ENCODE measurements at regions not wholly inside any gene's neighbourhood (a gene's known extent, or its start where the extent isn't known, plus 50 kb on each side); places are given as distances from the start of the nearest gene placed in this dataset.

DNA sequence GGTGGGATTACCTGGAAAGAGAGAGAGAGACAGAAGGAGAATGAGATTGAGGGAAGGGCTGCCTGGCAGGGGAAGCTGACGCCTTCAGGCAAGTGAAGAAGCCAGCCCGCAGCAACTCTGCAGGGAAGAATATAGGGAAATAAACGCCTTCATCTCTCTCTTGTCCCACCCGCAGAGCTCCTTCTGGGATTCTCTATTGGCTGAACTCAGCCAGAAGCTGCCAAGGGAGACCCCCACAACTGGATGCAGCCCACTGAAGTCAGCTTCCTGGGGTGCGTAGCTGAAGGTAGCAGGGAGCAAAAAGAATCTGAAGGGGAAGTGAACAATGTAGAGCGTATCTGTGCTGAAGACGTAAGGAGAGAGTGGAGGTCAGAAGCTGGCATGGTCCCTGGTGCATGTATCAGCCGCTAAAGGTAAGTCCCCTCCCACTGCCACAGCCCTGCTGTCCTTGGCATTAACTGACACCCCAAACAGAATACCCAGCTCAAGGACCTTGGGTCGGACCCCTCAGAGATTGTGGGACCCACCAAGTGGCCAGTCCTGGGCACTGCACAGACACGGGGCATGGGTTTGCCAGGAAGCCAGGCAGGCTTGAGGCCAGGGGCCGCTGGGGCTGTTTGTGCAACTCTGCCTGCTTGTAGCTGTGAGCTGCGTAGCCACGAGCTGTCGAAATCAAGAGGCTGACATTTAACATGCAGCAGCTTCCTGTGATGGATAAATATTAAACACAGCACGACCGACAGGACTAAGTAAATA is 469.9 kb downstream of the MN1 start:
- ATAC-seq (replicated peaks in 1 of 2) (no peak), DNase-seq (peak in 1 of 2 donors; percentile 2)
- Mint-ChIP-seq H3K36me3 (ENCODE audit: insufficient read depth in 2 of 2) (no peaks in the 10 kb centered on the region), H3K4me1 (ENCODE audit: low read depth) (no peaks in the 10 kb centered on the region), H3K27me3 (ENCODE audit: low read depth) (peaks cover 30% of the 10 kb centered on the region), H3K27ac (no peak overlapping the region), H3K4me3 (no peak overlapping the region), H3K9me3 (no peaks in the 10 kb centered on the region)

DNA sequence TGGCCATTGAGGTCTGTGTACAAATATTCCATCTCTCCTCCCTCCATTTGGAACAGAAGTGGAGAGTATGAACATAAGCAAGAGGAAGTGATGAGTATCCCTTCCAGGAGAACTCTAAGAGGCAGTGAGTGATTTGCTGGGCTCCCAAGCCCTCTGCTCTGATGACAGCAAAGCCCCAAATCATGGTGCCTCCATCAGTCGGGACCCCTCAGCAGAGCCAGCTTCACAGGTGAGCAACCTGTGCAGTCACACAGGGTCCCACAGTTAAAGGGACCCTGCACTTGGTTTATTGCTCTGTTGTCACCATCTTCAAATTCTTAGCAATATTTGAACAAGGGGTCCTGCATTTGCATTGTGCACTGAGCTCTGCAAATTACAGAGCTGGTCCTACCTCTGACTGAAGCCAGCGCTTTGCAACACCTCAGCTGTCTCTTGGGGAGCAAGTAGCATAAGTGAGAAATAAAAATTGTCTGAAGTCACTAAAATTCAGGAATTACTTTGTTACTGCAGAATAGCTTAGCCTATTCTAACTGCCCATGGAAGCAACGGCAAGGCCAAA is 466.4 kb downstream of the MN1 start:
- peaks cover 24% of the 10 kb centered on the region for H3K27me3 Mint-ChIP-seq (ENCODE audit: low read depth)
- no peak overlapping the region for H3K27ac Mint-ChIP-seq
- ATAC-seq (replicated peaks in 1 of 2) (no peak), DNase-seq (no peak)
- H3K9me3 Mint-ChIP-seq = no peaks in the 10 kb centered on the region
- H3K4me3 Mint-ChIP-seq = no peak overlapping the region
- no peaks in the 10 kb centered on the region for H3K4me1 Mint-ChIP-seq (ENCODE audit: low read depth)
- H3K36me3 Mint-ChIP-seq (ENCODE audit: insufficient read depth in 2 of 2) = no peaks in the 10 kb centered on the region

DNA sequence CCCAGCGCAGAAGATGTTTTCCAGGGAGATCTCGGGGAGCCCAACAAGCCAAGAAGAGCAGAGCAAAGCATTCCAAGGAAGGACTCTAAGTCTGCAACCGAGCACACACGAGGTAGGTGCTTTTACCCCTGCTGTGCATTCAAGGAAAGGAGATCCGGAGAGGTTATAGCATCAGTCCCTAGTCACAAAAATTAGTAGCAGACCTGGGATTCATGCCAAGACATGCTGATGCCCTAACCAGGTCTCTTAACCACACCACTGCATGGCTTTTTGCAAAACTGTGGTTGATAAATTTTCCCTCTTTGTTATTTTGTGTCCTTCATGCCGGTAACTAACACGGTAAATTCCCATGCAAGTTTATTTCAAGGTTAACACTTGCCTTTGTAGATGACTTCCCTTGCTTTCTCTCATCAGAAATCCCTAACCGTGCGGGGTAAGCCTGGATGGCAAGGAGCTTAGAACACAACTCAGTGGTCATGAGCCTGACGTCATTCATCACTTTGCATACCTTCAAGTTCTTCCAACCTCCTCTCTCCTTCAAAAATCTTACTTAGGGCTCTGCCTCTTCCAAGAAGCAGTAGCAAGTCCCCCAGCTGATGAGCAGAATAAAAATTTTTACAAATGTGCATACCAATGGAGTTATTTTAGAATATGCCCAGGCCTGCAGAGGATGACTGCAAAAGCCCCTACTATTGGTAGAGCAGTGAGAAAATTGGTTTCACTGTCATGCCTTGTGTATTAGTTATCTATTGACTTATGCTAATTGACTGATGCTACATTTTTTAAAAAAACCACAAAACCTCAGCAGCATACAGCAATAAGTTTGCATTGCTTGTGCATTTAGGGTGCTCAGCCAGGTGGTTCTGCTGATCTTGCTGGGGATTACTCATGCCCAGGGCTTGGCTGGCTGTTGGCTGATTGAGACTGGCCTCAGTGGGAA is 465.1 kb downstream of the MN1 start:
- Mint-ChIP-seq H3K27ac (no peak overlapping the region), H3K4me1 (ENCODE audit: low read depth) (no peaks in the 10 kb centered on the region), H3K36me3 (ENCODE audit: insufficient read depth in 2 of 2) (no peaks in the 10 kb centered on the region), H3K9me3 (no peaks in the 10 kb centered on the region), H3K27me3 (ENCODE audit: low read depth) (peaks cover 14% of the 10 kb centered on the region), H3K4me3 (no peak overlapping the region)
- ATAC-seq (replicated peaks in 1 of 2) (no peak), DNase-seq (no peak)

DNA sequence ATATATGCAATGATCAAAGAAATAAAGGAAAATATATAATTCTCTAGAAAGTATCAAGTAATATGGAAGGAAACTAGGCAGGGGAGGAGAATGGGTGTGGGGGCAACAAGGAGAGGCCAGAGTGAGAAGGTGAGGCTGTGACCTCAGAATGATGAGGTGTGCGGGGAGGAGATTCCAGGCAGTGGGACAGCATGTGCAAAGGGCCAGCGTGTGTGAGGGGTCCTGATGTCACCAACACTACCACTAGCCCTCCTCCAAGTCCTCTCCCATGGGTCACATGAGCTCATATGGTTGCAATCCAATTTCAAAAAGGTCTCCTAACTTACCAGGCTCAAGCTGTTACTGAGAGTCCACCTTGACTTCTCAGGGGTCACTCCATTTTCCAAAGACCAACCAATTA is 463.9 kb downstream of the MN1 start:
- H3K9me3 Mint-ChIP-seq = no peaks in the 10 kb centered on the region
- ATAC-seq (replicated peaks in 1 of 2) (no peak), DNase-seq (no peak)
- no peak overlapping the region for H3K4me3 Mint-ChIP-seq
- no peak overlapping the region for H3K27ac Mint-ChIP-seq
- peaks cover 8% of the 10 kb centered on the region for H3K27me3 Mint-ChIP-seq (ENCODE audit: low read depth)
- no peaks in the 10 kb centered on the region for H3K36me3 Mint-ChIP-seq (ENCODE audit: insufficient read depth in 2 of 2)
- H3K4me1 Mint-ChIP-seq (ENCODE audit: low read depth) = no peaks in the 10 kb centered on the region

DNA sequence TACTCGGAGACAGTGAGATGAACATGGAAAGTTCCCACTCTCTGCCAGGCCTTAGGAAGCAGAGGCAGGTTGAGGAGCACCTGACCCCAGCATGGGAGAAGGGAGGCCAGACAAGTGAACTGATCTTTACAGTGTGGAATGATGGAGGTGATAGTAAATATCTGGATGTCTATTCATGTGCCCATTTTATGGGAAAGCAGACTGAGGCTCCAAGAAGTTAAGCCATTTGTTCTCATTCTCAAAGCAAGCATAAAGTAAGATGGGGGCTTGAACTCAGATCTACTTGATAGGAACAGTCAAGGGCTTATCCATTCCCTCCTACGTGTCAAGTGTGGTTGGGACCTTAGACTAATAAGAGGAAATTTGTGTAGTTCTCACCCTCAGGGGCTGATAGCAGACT is 461.5 kb downstream of the MN1 start:
- Mint-ChIP-seq H3K9me3 (no peaks in the 10 kb centered on the region), H3K4me3 (no peak overlapping the region), H3K4me1 (ENCODE audit: low read depth) (no peaks in the 10 kb centered on the region), H3K36me3 (ENCODE audit: insufficient read depth in 2 of 2) (no peaks in the 10 kb centered on the region), H3K27ac (no peak overlapping the region), H3K27me3 (ENCODE audit: low read depth) (peaks cover under 1% of the 10 kb centered on the region)
- ATAC-seq (replicated peaks in 1 of 2) (no peak), DNase-seq (no peak)

DNA sequence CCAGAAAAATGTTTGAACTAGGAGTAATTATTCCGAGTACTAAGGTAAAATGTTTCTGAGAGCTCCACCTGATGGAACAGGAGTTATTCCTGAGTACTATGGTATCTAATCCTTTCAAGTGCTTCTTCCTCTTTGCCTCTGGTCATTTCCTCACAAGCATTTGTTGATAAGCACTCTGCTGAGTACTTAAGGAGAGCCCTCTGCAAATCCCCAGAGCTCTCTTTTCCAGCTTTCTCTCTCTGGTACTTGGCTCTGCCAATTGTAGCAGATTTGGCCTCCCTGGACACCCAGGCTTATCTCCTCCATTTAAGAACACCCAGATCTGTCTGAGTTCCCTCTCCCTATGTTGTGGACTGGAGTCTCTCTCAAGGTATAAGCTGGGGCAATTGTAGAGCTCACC is 457.0 kb downstream of the MN1 start:
- no peak overlapping the region for H3K27ac Mint-ChIP-seq
- no peaks in the 10 kb centered on the region for H3K4me1 Mint-ChIP-seq (ENCODE audit: low read depth)
- H3K36me3 Mint-ChIP-seq (ENCODE audit: insufficient read depth in 2 of 2) = no peaks in the 10 kb centered on the region
- no peaks in the 10 kb centered on the region for H3K27me3 Mint-ChIP-seq (ENCODE audit: low read depth)
- ATAC-seq (replicated peaks in 1 of 2) (no peak), DNase-seq (no peak)
- peaks cover 2 to 3% of the 10 kb centered on the region in 2 donors for H3K9me3 Mint-ChIP-seq
- H3K4me3 Mint-ChIP-seq = no peak overlapping the region

DNA sequence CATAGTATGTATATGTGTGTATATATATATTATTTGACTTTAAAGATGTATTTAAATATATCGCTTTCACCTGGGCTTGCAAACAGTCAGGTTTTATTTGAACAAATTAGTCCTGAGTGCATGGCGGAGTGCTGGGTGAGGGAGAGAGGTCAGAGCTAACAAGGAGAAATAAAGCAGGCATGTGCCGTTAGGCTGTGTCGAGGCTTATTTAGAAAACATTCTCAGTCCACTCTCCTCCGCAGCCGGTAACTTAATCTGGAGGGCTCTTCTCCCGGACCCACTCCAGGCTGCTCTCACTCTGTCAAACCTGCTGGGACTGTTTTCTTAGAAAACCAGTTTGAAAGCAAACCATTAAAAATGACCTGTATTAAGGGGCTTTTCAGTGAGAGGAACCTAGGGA is 455.9 kb downstream of the MN1 start:
- no peak for ATAC-seq (replicated peaks in 1 of 2)
- Mint-ChIP-seq H3K4me1 (ENCODE audit: low read depth) (no peaks in the 10 kb centered on the region), H3K9me3 (peaks cover 2 to 3% of the 10 kb centered on the region in 2 donors), H3K4me3 (no peak overlapping the region), H3K27me3 (ENCODE audit: low read depth) (no peaks in the 10 kb centered on the region), H3K36me3 (ENCODE audit: insufficient read depth in 2 of 2) (no peaks in the 10 kb centered on the region), H3K27ac (no peak overlapping the region)
- no peak for DNase-seq

DNA sequence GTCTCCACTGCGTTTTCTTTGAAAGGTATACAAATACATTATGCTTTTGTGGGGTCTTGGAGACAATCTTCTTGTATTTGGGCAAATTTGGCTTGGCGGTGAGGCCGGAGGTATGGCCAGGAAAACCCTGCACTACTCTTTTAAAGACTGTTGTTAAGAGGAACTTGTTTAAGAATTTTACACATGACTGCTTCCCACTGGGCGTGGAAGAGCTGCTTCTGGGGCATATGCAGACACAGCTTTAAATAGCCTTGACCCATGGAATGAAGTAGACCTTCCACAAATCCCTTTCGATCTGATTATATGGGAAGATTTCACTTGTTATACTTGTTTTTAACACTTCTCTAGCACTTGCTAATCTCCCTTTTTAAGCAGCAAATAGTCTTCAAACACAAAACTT is 453.6 kb downstream of the MN1 start:
- peaks cover 6% of the 10 kb centered on the region for H3K27me3 Mint-ChIP-seq (ENCODE audit: low read depth)
- no peak overlapping the region for H3K27ac Mint-ChIP-seq
- no peaks in the 10 kb centered on the region for H3K36me3 Mint-ChIP-seq (ENCODE audit: insufficient read depth in 2 of 2)
- H3K4me1 Mint-ChIP-seq (ENCODE audit: low read depth) = no peaks in the 10 kb centered on the region
- peaks cover 3% of the 10 kb centered on the region in 2 donors for H3K9me3 Mint-ChIP-seq
- DNase-seq (no peak), ATAC-seq (replicated peaks in 1 of 2) (no peak)
- H3K4me3 Mint-ChIP-seq = no peak overlapping the region

DNA sequence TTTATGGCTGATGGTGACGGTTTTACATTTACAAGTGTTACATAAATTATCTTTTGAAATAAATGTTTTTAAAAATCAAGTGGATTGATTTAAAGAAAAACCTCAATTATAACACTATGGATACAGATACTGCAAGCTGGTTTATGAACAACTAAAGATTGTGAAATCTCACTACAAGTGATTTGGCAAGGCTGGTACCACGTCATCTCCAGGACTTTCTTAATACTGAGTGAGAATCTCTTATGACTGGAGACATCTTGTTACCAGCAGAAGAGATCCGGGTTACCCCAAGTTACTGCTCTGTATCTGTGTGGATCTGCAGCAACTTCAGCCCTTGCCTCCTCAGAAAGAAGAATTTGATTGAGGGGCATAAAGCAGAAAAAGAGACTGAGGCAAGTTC is 452.9 kb downstream of the MN1 start:
- no peak for DNase-seq
- no peaks in the 10 kb centered on the region for H3K4me1 Mint-ChIP-seq (ENCODE audit: low read depth)
- H3K27me3 Mint-ChIP-seq (ENCODE audit: low read depth) = peaks cover 7% of the 10 kb centered on the region
- H3K4me3 Mint-ChIP-seq = no peak overlapping the region
- no peak for ATAC-seq (replicated peaks in 1 of 2)
- H3K9me3 Mint-ChIP-seq = peaks cover 3% of the 10 kb centered on the region in 2 donors
- H3K27ac Mint-ChIP-seq = no peak overlapping the region
- H3K36me3 Mint-ChIP-seq (ENCODE audit: insufficient read depth in 2 of 2) = no peaks in the 10 kb centered on the region

DNA sequence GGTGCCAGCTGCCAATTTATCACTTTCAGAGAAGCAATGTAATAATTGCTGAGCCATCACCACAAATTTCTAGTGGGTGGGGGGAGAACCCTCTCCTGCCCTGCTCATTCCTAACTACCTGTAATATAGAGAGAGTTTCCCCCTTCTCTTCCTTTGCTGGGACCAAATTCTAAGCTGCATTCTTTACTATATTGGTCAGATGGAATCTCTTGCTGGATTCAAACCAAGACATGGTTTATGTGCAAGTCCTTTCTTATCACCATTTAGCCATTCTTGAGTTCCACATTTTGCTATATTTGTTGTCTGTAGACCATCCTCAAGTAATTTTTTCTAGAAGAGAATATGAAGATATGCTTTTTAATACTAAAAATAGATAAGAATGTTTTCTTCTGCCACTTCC is 452.1 kb downstream of the MN1 start:
- Mint-ChIP-seq H3K9me3 (peaks cover 3% of the 10 kb centered on the region in 2 donors), H3K27ac (no peak overlapping the region), H3K36me3 (ENCODE audit: insufficient read depth in 2 of 2) (no peaks in the 10 kb centered on the region), H3K4me3 (no peak overlapping the region), H3K27me3 (ENCODE audit: low read depth) (peaks cover 7% of the 10 kb centered on the region), H3K4me1 (ENCODE audit: low read depth) (no peaks in the 10 kb centered on the region)
- DNase-seq = no peak
- no peak for ATAC-seq (replicated peaks in 1 of 2)

DNA sequence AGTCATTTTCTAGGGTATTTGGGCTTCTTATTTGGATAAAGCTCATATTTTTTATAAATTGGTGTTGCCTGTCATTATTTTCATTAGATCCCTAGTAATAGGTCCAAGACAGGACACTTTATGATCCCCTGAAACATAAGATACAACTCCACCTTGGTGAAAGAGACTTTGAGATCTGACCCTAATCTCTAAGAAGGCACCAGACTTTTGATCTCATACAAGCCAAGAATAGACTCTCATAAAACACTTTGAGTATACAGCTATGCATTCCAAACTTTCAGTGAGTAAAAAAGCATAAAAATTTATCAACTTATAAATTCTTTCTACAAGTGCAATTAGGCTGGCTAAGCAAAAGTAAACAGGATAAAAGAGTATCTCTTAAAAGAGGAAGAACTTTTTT is 451.2 kb downstream of the MN1 start:
- peaks cover 3% of the 10 kb centered on the region in 2 donors for H3K9me3 Mint-ChIP-seq
- H3K36me3 Mint-ChIP-seq (ENCODE audit: insufficient read depth in 2 of 2) = no peaks in the 10 kb centered on the region
- H3K27ac Mint-ChIP-seq = no peak overlapping the region
- no peak overlapping the region for H3K4me3 Mint-ChIP-seq
- no peaks in the 10 kb centered on the region for H3K4me1 Mint-ChIP-seq (ENCODE audit: low read depth)
- ATAC-seq (replicated peaks in 1 of 2) = no peak
- DNase-seq = no peak
- H3K27me3 Mint-ChIP-seq (ENCODE audit: low read depth) = peaks cover 7% of the 10 kb centered on the region

DNA sequence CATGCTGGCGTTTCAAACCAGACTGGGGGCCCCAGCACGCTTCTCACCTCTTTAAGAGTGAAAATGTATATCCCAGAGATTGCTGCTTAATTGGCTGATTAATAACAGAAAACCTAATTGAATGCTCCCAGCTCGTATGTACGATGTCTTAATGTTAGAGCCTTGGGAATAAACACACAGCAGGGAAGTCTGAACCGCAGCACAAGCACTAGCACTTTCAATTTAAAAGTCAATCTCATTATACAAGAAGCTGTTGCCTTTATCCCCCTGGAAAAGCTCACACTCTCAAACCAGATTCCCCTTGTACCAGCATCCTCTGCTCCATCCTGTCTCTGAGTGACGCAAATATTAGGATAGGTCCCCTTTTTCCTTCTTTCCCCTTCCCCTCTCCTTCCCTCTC is 449.1 kb downstream of the MN1 start:
- ATAC-seq (replicated peaks in 1 of 2) (no peak), DNase-seq (no peak)
- Mint-ChIP-seq H3K4me1 (ENCODE audit: low read depth) (no peaks in the 10 kb centered on the region), H3K27me3 (ENCODE audit: low read depth) (peaks cover 7% of the 10 kb centered on the region), H3K4me3 (no peak overlapping the region), H3K9me3 (peaks cover 3% of the 10 kb centered on the region in 2 donors), H3K27ac (no peak overlapping the region), H3K36me3 (ENCODE audit: insufficient read depth in 2 of 2) (no peaks in the 10 kb centered on the region)

DNA sequence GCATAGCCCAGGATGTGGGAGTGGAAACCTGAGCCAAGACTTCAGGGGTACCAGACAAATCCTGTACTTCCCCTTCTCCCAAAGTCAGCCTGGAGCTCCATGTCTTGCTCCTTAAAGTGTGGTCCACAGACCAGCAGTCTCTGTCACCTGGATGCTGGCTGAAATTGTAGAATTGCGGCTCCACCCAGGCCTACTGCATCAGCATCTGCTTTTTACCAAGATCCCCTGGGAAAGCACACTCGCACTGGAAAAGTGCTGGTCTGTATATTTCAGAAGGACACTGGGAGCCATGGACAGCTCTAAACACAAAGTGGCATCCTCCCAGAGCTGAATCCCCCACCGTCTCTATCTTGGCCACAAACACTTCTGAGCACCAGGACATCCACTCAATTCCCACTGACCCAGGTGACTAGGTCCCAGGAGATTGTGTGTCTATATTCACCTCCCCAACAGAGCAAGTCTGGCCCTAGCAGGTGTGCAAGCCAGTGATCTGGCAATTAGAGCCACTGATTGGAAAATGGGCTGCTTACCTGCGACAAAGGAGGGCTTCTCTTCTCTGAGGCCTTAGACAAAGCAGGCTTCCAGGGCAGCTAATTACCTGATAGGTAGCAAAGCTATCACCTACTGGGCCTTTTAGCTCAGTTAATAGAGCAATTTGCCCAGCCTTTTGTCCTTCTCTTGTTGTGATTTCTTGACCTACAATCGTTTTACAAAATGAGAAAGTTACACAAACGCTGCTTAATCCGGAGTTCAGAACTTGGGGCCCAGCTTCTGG is 443.3 kb downstream of the MN1 start:
- no peaks in the 10 kb centered on the region for H3K27me3 Mint-ChIP-seq (ENCODE audit: low read depth)
- no peak for DNase-seq
- ATAC-seq (replicated peaks in 1 of 2) = no peak
- no peak overlapping the region for H3K4me3 Mint-ChIP-seq
- no peaks in the 10 kb centered on the region for H3K9me3 Mint-ChIP-seq
- no peaks in the 10 kb centered on the region for H3K36me3 Mint-ChIP-seq (ENCODE audit: insufficient read depth in 2 of 2)
- no peak overlapping the region for H3K27ac Mint-ChIP-seq
- no peaks in the 10 kb centered on the region for H3K4me1 Mint-ChIP-seq (ENCODE audit: low read depth)
